ENCODE measurements at regions not wholly inside any gene's neighbourhood (a gene's known extent, or its start where the extent isn't known, plus 50 kb on each side); places are given as distances from the start of the nearest gene placed in this dataset.

DNA sequence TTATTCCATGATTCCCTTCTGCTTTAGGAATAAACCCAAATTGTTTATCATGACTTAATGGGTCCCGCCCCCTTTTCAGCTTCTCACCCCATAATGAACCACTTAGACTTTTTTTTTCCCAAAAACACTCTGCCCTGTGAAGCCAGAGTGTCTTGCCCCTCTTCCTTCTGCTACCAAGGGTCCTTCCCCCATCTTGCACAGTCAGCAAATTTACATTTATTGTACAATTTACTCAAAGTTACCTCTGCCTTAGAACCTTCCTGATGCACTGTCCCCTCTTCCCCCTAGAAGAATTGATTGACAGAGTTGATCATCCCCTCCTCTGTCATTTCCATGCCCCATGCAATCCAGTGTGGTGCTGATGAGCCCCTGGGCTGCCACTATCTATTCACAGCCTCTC lies 101.5 kb upstream of the PPP2R3A start:
- TF ChIP-seq, protein P1, sequence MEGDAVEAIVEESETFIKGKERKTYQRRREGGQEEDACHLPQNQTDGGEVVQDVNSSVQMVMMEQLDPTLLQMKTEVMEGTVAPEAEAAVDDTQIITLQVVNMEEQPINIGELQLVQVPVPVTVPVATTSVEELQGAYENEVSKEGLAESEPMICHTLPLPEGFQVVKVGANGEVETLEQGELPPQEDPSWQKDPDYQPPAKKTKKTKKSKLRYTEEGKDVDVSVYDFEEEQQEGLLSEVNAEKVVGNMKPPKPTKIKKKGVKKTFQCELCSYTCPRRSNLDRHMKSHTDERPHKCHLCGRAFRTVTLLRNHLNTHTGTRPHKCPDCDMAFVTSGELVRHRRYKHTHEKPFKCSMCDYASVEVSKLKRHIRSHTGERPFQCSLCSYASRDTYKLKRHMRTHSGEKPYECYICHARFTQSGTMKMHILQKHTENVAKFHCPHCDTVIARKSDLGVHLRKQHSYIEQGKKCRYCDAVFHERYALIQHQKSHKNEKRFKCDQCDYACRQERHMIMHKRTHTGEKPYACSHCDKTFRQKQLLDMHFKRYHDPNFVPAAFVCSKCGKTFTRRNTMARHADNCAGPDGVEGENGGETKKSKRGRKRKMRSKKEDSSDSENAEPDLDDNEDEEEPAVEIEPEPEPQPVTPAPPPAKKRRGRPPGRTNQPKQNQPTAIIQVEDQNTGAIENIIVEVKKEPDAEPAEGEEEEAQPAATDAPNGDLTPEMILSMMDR (IDR thresholded peaks at IDR 0.05; ENCODE audit: poor library complexity): no peak
- TF ChIP-seq EZH2phosphoT487 (IDR thresholded peaks at IDR 0.05; ENCODE audit: low read depth, severe bottlenecking, unreplicated experiment): no peak
